Smooth muscle cell (in vitro differentiated cells): ENCODE measurements at regions not wholly inside any gene's neighbourhood (a gene's known extent, or its start where the extent isn't known, plus 50 kb on each side); places are given as distances from the start of the nearest gene placed in this dataset.

ENCODE experiments used
- DNase-seq: peaks from one replicate; lab custom pipeline; 2025; ENCODE audit not compliant: unreplicated experiment; lab: John Stamatoyannopoulos, UW
- H2AFZ ChIP-seq: fragments of 200-600 bp; sonication (generic); 2 replicates; pipeline ENCODE4 v1.6.0; 2016; ENCODE audit warnings: antibody characterized with exemption, low read depth, mild to moderate bottlenecking
- H3F3A ChIP-seq: fragments of 200-600 bp; sonication (generic); 2 replicates; pipeline ENCODE4 v1.6.0; 2017; ENCODE audit warnings: antibody characterized with exemption, low read depth
- H3K27ac ChIP-seq: fragments of 200-600 bp; sonication (generic); 2 replicates; pipeline ENCODE4 v1.5.1; 2016; ENCODE audit warnings: low read depth, mild to moderate bottlenecking
- H3K27me3 ChIP-seq: fragments of 200-600 bp; sonication (generic); 2 replicates; pipeline ENCODE4 v1.6.1; 2016; ENCODE audit warnings: low read depth, mild to moderate bottlenecking
- H3K36me3 ChIP-seq: fragments of 200-600 bp; sonication (generic); 2 replicates; pipeline ENCODE4 v1.5.1; 2016; ENCODE audit warnings: low read depth
- H3K4me1 ChIP-seq: fragments of 200-600 bp; sonication (generic); 2 replicates; pipeline ENCODE4 v1.5.1; 2016; ENCODE audit warnings: low read depth
- H3K4me2 ChIP-seq: fragments of 200-600 bp; sonication (generic); 2 replicates; pipeline ENCODE4 v1.6.0; 2016; ENCODE audit warnings: mild to moderate bottlenecking
- H3K4me3 ChIP-seq: fragments of 200-600 bp; sonication (generic); 2 replicates; pipeline ENCODE4 v1.5.1; 2016; ENCODE audit warnings: mild to moderate bottlenecking
- H3K79me2 ChIP-seq: fragments of 200-600 bp; sonication (generic); 2 replicates; pipeline ENCODE4 v1.6.0; 2016; ENCODE audit warnings: low read depth, mild to moderate bottlenecking
- H3K9ac ChIP-seq: fragments of 200-600 bp; sonication (generic); 2 replicates; pipeline ENCODE4 v1.6.0; 2016; ENCODE audit warnings: low read depth
- H3K9me3 ChIP-seq: fragments of 200-600 bp; sonication (generic); replicated peaks from 2 replicates; pipeline ENCODE4 v1.5.1; 2016; ENCODE audit warnings: low read depth
- H4K20me1 ChIP-seq: fragments of 200-600 bp; sonication (generic); 2 replicates; pipeline ENCODE4 v1.6.0; 2016; ENCODE audit warnings: low read depth
- WGBS: methylation state at CpG from one replicate; pipeline ENCODE4 v1.1.7; 2016; ENCODE audit warnings: low lambda C conversion rate; 5-methylcytosine and 5-hydroxymethylcytosine counted together
- TF ChIP-seq, protein P1 (sequence below): fragments of 200-600 bp; sonication (generic); IDR thresholded peaks from 2 replicates; pipeline ENCODE4 v1.5.1; 2017; ENCODE audit warnings: borderline replicate concordance, mild to moderate bottlenecking, antibody characterized with exemption; ENCODE audit not compliant: insufficient read depth, poor library complexity, severe bottlenecking

DNA sequence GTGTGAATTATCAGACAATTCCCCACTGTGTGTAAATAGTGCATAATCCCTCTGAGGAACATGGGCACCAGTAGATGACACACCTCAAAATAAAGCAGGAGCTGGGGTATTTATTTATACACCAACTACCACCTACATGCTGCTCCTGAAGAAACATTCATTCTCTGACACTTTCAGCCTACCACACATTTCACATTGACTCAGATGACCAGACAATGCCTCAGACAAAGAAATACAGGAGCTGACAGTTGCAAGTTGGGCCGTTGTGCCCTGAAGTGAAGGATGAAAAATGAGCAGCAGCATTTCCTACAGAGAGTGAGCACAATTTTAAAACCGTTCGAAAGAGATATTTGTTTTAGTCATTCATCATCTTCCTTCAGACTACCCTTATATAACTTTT, 63.2 kb downstream of the RGS2 start:
- WGBS, result 97% methylated on average over 3 of the region's 3 CpGs
- Histone ChIP-seq H3K4me2 (no peak overlapping the region), H3K79me2 (no peaks in the 10 kb centered on the region), H3K27ac (no peak overlapping the region), H2AFZ (no peak overlapping the region), H3F3A (no peaks in the 10 kb centered on the region), H3K27me3 (peaks cover 3% of the 10 kb centered on the region), H3K36me3 (no peaks in the 10 kb centered on the region), H3K4me1 (no peaks in the 10 kb centered on the region), H3K9me3 (no peaks in the 10 kb centered on the region), H3K4me3 (no peak overlapping the region), H4K20me1 (no peaks in the 10 kb centered on the region), H3K9ac (no peak overlapping the region)
- TF ChIP-seq, protein P1, sequence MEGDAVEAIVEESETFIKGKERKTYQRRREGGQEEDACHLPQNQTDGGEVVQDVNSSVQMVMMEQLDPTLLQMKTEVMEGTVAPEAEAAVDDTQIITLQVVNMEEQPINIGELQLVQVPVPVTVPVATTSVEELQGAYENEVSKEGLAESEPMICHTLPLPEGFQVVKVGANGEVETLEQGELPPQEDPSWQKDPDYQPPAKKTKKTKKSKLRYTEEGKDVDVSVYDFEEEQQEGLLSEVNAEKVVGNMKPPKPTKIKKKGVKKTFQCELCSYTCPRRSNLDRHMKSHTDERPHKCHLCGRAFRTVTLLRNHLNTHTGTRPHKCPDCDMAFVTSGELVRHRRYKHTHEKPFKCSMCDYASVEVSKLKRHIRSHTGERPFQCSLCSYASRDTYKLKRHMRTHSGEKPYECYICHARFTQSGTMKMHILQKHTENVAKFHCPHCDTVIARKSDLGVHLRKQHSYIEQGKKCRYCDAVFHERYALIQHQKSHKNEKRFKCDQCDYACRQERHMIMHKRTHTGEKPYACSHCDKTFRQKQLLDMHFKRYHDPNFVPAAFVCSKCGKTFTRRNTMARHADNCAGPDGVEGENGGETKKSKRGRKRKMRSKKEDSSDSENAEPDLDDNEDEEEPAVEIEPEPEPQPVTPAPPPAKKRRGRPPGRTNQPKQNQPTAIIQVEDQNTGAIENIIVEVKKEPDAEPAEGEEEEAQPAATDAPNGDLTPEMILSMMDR, result no peak
- DNase-seq, result no peak

GRCh38 chr1:192873836-192874235, 65.0 kb downstream of the RGS2 start:
- H3K9me3 ChIP-seq, result no peaks in the 10 kb centered on the region
- no peaks in the 10 kb centered on the region for H3K4me1 ChIP-seq
- DNase-seq, result no peak
- TF ChIP-seq, protein P1, result no peak
- H3K27ac ChIP-seq, result no peak overlapping the region
- H3K4me2 ChIP-seq, result no peak overlapping the region
- H3K4me3 ChIP-seq, result no peak overlapping the region
- H3K79me2 ChIP-seq, result no peaks in the 10 kb centered on the region
- H3K36me3 ChIP-seq, result no peaks in the 10 kb centered on the region
- H2AFZ ChIP-seq, result no peak overlapping the region
- peaks cover 3% of the 10 kb centered on the region for H3K27me3 ChIP-seq
- H3K9ac ChIP-seq, result no peak overlapping the region
- no peaks in the 10 kb centered on the region for H4K20me1 ChIP-seq
- no peaks in the 10 kb centered on the region for H3F3A ChIP-seq

DNA sequence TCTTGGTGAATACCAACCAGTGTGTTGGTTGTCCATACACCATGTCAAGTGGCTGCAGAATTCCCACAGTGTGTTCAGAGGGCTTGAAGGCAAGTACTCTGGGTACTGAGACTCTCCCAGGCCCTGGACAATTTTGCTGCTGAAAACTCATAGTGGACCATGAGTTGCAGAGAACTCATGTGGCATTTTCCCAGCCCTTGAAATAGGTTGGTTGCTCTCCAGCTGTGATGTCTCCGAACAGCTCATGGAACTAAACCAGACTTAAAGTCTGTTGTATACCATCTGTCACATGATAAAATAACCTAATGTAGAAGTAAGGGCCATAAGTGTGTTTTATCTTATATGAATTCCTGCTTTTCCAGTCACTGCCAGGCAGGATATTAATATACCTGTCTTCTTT, 67.8 kb downstream of the RGS2 start:
- no peaks in the 10 kb centered on the region for H3F3A ChIP-seq
- H3K9ac ChIP-seq, result no peak overlapping the region
- no peak overlapping the region for H2AFZ ChIP-seq
- H3K9me3 ChIP-seq, result no peaks in the 10 kb centered on the region
- WGBS, result 71% methylated on average over 1 of the region's 1 CpG
- H3K27me3 ChIP-seq, result peaks cover 3% of the 10 kb centered on the region
- no peak for DNase-seq
- H3K79me2 ChIP-seq, result no peaks in the 10 kb centered on the region
- H3K4me1 ChIP-seq, result no peaks in the 10 kb centered on the region
- H3K27ac ChIP-seq, result no peak overlapping the region
- no peaks in the 10 kb centered on the region for H4K20me1 ChIP-seq
- H3K4me2 ChIP-seq, result no peak overlapping the region
- TF ChIP-seq, protein P1, result no peak
- no peak overlapping the region for H3K4me3 ChIP-seq
- H3K36me3 ChIP-seq, result no peaks in the 10 kb centered on the region

- H2AFZ ChIP-seq, result no peak overlapping the region
- no peak overlapping the region for H3K27ac ChIP-seq
- 93% methylated on average over 2 of the region's 2 CpGs for WGBS
- TF ChIP-seq, protein P1, result no peak
- H3K4me1 ChIP-seq, result no peaks in the 10 kb centered on the region
- peaks cover 3% of the 10 kb centered on the region for H3K27me3 ChIP-seq
- no peak overlapping the region for H3K9ac ChIP-seq
- no peaks in the 10 kb centered on the region for H4K20me1 ChIP-seq
- no peaks in the 10 kb centered on the region for H3F3A ChIP-seq
- no peaks in the 10 kb centered on the region for H3K79me2 ChIP-seq
- no peak overlapping the region for H3K4me3 ChIP-seq
- no peaks in the 10 kb centered on the region for H3K9me3 ChIP-seq
- no peaks in the 10 kb centered on the region for H3K36me3 ChIP-seq
- no peak overlapping the region for H3K4me2 ChIP-seq
- no peak for DNase-seq
Observed at GRCh38 chr1:192877283-192877886, 68.5 kb downstream of the RGS2 start.
